Erythroblast (primary cell): ENCODE measurements at regions not wholly inside any gene's neighbourhood (a gene's known extent, or its start where the extent isn't known, plus 50 kb on each side); places are given as distances from the start of the nearest gene placed in this dataset.

ENCODE experiments used
- GATA1 ChIP-seq: IDR thresholded peaks from 2 replicates; pipeline ENCODE4 v1.6.1; 2011; ENCODE audit warnings: low read depth, mild to moderate bottlenecking, control low read depth, low read length, moderate library complexity
- POLR2A ChIP-seq: IDR thresholded peaks from 2 replicates; pipeline ENCODE4 v1.6.1; 2011; ENCODE audit warnings: mild to moderate bottlenecking, low read length

DNA sequence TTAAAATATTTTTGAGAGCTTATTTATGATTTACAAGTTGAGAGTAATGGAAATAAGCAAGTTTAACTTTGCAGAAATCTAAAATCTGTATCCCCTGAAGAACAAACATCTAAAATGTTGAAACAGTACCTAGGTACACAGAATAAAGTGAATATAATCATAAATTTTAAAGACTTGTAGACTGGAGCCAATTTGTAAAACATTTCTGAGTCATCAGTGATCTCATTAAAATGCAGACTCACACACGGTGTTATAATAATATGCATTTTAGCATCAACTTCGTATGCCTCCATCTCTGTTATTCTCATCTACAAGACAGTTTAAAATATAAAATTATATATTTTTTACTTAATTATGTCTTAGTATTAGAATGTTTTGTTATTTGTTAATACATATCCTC is 399.5 kb upstream of the GOLIM4 start:
- TF ChIP-seq POLR2A = no peak
- TF ChIP-seq GATA1 = no peak
